ENCODE measurements at regions not wholly inside any gene's neighbourhood (a gene's known extent, or its start where the extent isn't known, plus 50 kb on each side); places are given as distances from the start of the nearest gene placed in this dataset.
"Not testable (repeated sequence)": the region's sequence is repeated elsewhere in the genome, so short reads cannot be mapped to it uniquely, and the experiment has no call there.

GRCh38 chr1:196366-196765, 255.1 kb downstream of the OR4F29 start:
- H3K27ac Mint-ChIP-seq; H3K4me1 Mint-ChIP-seq (ENCODE audit: low read depth); H3K27me3 Mint-ChIP-seq (ENCODE audit: low read depth); H3K9me3 Mint-ChIP-seq; H3K4me3 Mint-ChIP-seq; H3K36me3 Mint-ChIP-seq (ENCODE audit: low read depth); DNase-seq (ENCODE audit: low spot score): not testable (repeated sequence)

GRCh38 chr1:191296-192049, 260.0 kb downstream of the OR4F29 start:
- H3K36me3 Mint-ChIP-seq (ENCODE audit: low read depth); H3K27me3 Mint-ChIP-seq (ENCODE audit: low read depth); H3K9me3 Mint-ChIP-seq; DNase-seq (ENCODE audit: low spot score); H3K4me1 Mint-ChIP-seq (ENCODE audit: low read depth); H3K4me3 Mint-ChIP-seq: not testable (repeated sequence)
- peak overlapping the region; percentile 50 for H3K27ac Mint-ChIP-seq

GRCh38 chr1:190678-191077, 260.8 kb downstream of the OR4F29 start:
- H3K27me3 Mint-ChIP-seq (ENCODE audit: low read depth) = not testable (repeated sequence)

GRCh38 chr1:189915-190314, 261.6 kb downstream of the OR4F29 start:
- H3K4me1 Mint-ChIP-seq (ENCODE audit: low read depth); H3K4me3 Mint-ChIP-seq; H3K27ac Mint-ChIP-seq: not testable (repeated sequence)

More at GRCh38 chr1:190678-191077, 260.8 kb downstream of the OR4F29 start:
- not testable (repeated sequence) for H3K4me1 Mint-ChIP-seq (ENCODE audit: low read depth); DNase-seq (ENCODE audit: low spot score); H3K4me3 Mint-ChIP-seq; H3K36me3 Mint-ChIP-seq (ENCODE audit: low read depth); H3K27ac Mint-ChIP-seq; H3K9me3 Mint-ChIP-seq

GRCh38 chr1:189270-189669, 262.2 kb downstream of the OR4F29 start:
- H3K36me3 Mint-ChIP-seq (ENCODE audit: low read depth); H3K9me3 Mint-ChIP-seq; H3K4me1 Mint-ChIP-seq (ENCODE audit: low read depth); H3K4me3 Mint-ChIP-seq; DNase-seq (ENCODE audit: low spot score); H3K27ac Mint-ChIP-seq; H3K27me3 Mint-ChIP-seq (ENCODE audit: low read depth): not testable (repeated sequence)

More at GRCh38 chr1:189915-190314, 261.6 kb downstream of the OR4F29 start:
- H3K27me3 Mint-ChIP-seq (ENCODE audit: low read depth); H3K36me3 Mint-ChIP-seq (ENCODE audit: low read depth); DNase-seq (ENCODE audit: low spot score); H3K9me3 Mint-ChIP-seq: not testable (repeated sequence)

- not testable (repeated sequence) for H3K9me3 Mint-ChIP-seq; H3K4me1 Mint-ChIP-seq (ENCODE audit: low read depth); DNase-seq (ENCODE audit: low spot score); H3K4me3 Mint-ChIP-seq; H3K27me3 Mint-ChIP-seq (ENCODE audit: low read depth); H3K36me3 Mint-ChIP-seq (ENCODE audit: low read depth); H3K27ac Mint-ChIP-seq
Measured at GRCh38 chr1:187298-187697, 264.2 kb downstream of the OR4F29 start.

GRCh38 chr1:186691-187131, 264.8 kb downstream of the OR4F29 start:
- DNase-seq (ENCODE audit: low spot score); H3K27me3 Mint-ChIP-seq (ENCODE audit: low read depth); H3K27ac Mint-ChIP-seq; H3K36me3 Mint-ChIP-seq (ENCODE audit: low read depth); H3K4me1 Mint-ChIP-seq (ENCODE audit: low read depth); H3K9me3 Mint-ChIP-seq; H3K4me3 Mint-ChIP-seq: not testable (repeated sequence)

GRCh38 chr1:186223-186622, 265.3 kb downstream of the OR4F29 start:
- not testable (repeated sequence) for DNase-seq (ENCODE audit: low spot score); H3K4me3 Mint-ChIP-seq; H3K27ac Mint-ChIP-seq; H3K9me3 Mint-ChIP-seq; H3K36me3 Mint-ChIP-seq (ENCODE audit: low read depth); H3K4me1 Mint-ChIP-seq (ENCODE audit: low read depth); H3K27me3 Mint-ChIP-seq (ENCODE audit: low read depth)

GRCh38 chr1:185526-185925, 266.0 kb downstream of the OR4F29 start:
- H3K9me3 Mint-ChIP-seq; H3K27me3 Mint-ChIP-seq (ENCODE audit: low read depth); H3K36me3 Mint-ChIP-seq (ENCODE audit: low read depth); H3K27ac Mint-ChIP-seq; DNase-seq (ENCODE audit: low spot score); H3K4me1 Mint-ChIP-seq (ENCODE audit: low read depth); H3K4me3 Mint-ChIP-seq: not testable (repeated sequence)

- H3K9me3 Mint-ChIP-seq; H3K4me3 Mint-ChIP-seq; H3K36me3 Mint-ChIP-seq (ENCODE audit: low read depth); DNase-seq (ENCODE audit: low spot score); H3K27me3 Mint-ChIP-seq (ENCODE audit: low read depth); H3K27ac Mint-ChIP-seq; H3K4me1 Mint-ChIP-seq (ENCODE audit: low read depth): not testable (repeated sequence)
Measured at GRCh38 chr1:184336-184686, 267.2 kb downstream of the OR4F29 start.

- H3K27me3 Mint-ChIP-seq (ENCODE audit: low read depth); H3K9me3 Mint-ChIP-seq; DNase-seq (ENCODE audit: low spot score); H3K4me3 Mint-ChIP-seq; H3K36me3 Mint-ChIP-seq (ENCODE audit: low read depth); H3K27ac Mint-ChIP-seq; H3K4me1 Mint-ChIP-seq (ENCODE audit: low read depth): not testable (repeated sequence)
Measured at GRCh38 chr1:183620-184335, 267.7 kb downstream of the OR4F29 start.

- not testable (repeated sequence) for H3K9me3 Mint-ChIP-seq; H3K4me1 Mint-ChIP-seq (ENCODE audit: low read depth); H3K4me3 Mint-ChIP-seq; H3K36me3 Mint-ChIP-seq (ENCODE audit: low read depth); H3K27ac Mint-ChIP-seq; DNase-seq (ENCODE audit: low spot score); H3K27me3 Mint-ChIP-seq (ENCODE audit: low read depth)
Measured at GRCh38 chr1:183081-183480, 268.4 kb downstream of the OR4F29 start.

GRCh38 chr1:182631-183030, 268.8 kb downstream of the OR4F29 start:
- not testable (repeated sequence) for H3K27me3 Mint-ChIP-seq (ENCODE audit: low read depth); H3K9me3 Mint-ChIP-seq; H3K27ac Mint-ChIP-seq; H3K4me3 Mint-ChIP-seq; H3K4me1 Mint-ChIP-seq (ENCODE audit: low read depth); H3K36me3 Mint-ChIP-seq (ENCODE audit: low read depth); DNase-seq (ENCODE audit: low spot score)

- DNase-seq (ENCODE audit: low spot score) = peak; percentile 32
- not testable (repeated sequence) for H3K4me1 Mint-ChIP-seq (ENCODE audit: low read depth); H3K9me3 Mint-ChIP-seq; H3K27ac Mint-ChIP-seq; H3K27me3 Mint-ChIP-seq (ENCODE audit: low read depth); H3K4me3 Mint-ChIP-seq; H3K36me3 Mint-ChIP-seq (ENCODE audit: low read depth)
Measured at GRCh38 chr1:181247-182216, 269.9 kb downstream of the OR4F29 start.

All from T-helper 2 cell treated with Interferon-gamma antibody and Interleukin-4, amounts not matched to agents 5 μg/mL and 100 μg/mL, for 36 hours (primary cell).